ENCODE measurements at regions not wholly inside any gene's neighbourhood (a gene's known extent, or its start where the extent isn't known, plus 50 kb on each side); places are given as distances from the start of the nearest gene placed in this dataset.
"Not testable (repeated sequence)": the region's sequence is repeated elsewhere in the genome, so short reads cannot be mapped to it uniquely, and the experiment has no call there.

- no peak for DNase-seq
- intact Hi-C loops (cut with DNase I): no loop called here
Observed at GRCh38 chr12:45490232-45490881, 239.1 kb upstream of the ARID2 start.

GRCh38 chr12:45494279-45494678 is 235.2 kb upstream of the ARID2 start:
- no peak for DNase-seq
- intact Hi-C loops (cut with DNase I): no loop called here

GRCh38 chr12:45498645-45499044 is 230.9 kb upstream of the ARID2 start:
- intact Hi-C loops (cut with DNase I): no loop called here
- DNase-seq: no peak

GRCh38 chr12:45502481-45503128 is 226.9 kb upstream of the ARID2 start:
- no peak for DNase-seq
- intact Hi-C loops (cut with DNase I): no loop called here

GRCh38 chr12:45503899-45504298 is 225.6 kb upstream of the ARID2 start:
- intact Hi-C loops (cut with DNase I): no loop called here
- DNase-seq: no peak

- intact Hi-C loops (cut with DNase I): no loop called here
- DNase-seq: no peak
Observed at GRCh38 chr12:45504316-45505010, 225.0 kb upstream of the ARID2 start.

GRCh38 chr12:45509187-45509586 is 220.3 kb upstream of the ARID2 start:
- DNase-seq: no peak
- intact Hi-C loops (cut with DNase I): no loop called here

GRCh38 chr12:45509621-45510020 is 219.9 kb upstream of the ARID2 start:
- intact Hi-C loops (cut with DNase I): no loop called here
- DNase-seq: no peak

GRCh38 chr12:45517381-45517780 is 212.1 kb upstream of the ARID2 start:
- no peak for DNase-seq
- intact Hi-C loops (cut with DNase I): no loop called here

- no peak for DNase-seq
- intact Hi-C loops (cut with DNase I): no loop called here
Observed at GRCh38 chr12:45518291-45519235, 210.9 kb upstream of the ARID2 start.

GRCh38 chr12:45522227-45522626 is 207.3 kb upstream of the ARID2 start:
- intact Hi-C loops (cut with DNase I): no loop called here
- no peak for DNase-seq

- DNase-seq; intact Hi-C loops (cut with DNase I): not testable (repeated sequence)
Observed at GRCh38 chr12:45526823-45527222, 202.7 kb upstream of the ARID2 start.

- intact Hi-C loops (cut with DNase I): no loop called here
Observed at GRCh38 chr12:45532113-45532512, 197.4 kb upstream of the ARID2 start.

GRCh38 chr12:45535610-45536180 is 193.8 kb upstream of the ARID2 start:
- no peak for DNase-seq
- intact Hi-C loops (cut with DNase I): no loop called here

More at GRCh38 chr12:45532113-45532512, 197.4 kb upstream of the ARID2 start:
- no peak for DNase-seq

GRCh38 chr12:45536284-45536683 is 193.2 kb upstream of the ARID2 start:
- intact Hi-C loops (cut with DNase I): no loop called here
- no peak for DNase-seq

- intact Hi-C loops (cut with DNase I): loop anchor here (5.0 kb wide), 1 partner anchor 186 kb away; the partner anchor contains the start of gene ARID2
Observed at GRCh38 chr12:45540661-45541341, 188.7 kb upstream of the ARID2 start.

GRCh38 chr12:45543887-45544286 is 185.6 kb upstream of the ARID2 start:
- intact Hi-C loops (cut with DNase I): loop anchor here (5.0 kb wide), 1 partner anchor 183 kb away; the partner anchor contains the start of gene ARID2
- peak in 3 of 10 donors; percentile 6 to 35 (median 11) for DNase-seq

More at GRCh38 chr12:45540661-45541341, 188.7 kb upstream of the ARID2 start:
- DNase-seq: no peak

GRCh38 chr12:45546545-45546944 is 183.0 kb upstream of the ARID2 start:
- intact Hi-C loops (cut with DNase I): no loop called here

GRCh38 chr12:45547132-45547531 is 182.4 kb upstream of the ARID2 start:
- intact Hi-C loops (cut with DNase I): no loop called here
- DNase-seq: no peak

More at GRCh38 chr12:45546545-45546944, 183.0 kb upstream of the ARID2 start:
- DNase-seq: no peak

Data from posterior cingulate gyrus (tissue), 11 donors.